WTC11 (cell line): ENCODE measurements at regions not wholly inside any gene's neighbourhood (a gene's known extent, or its start where the extent isn't known, plus 50 kb on each side); places are given as distances from the start of the nearest gene placed in this dataset.

ENCODE experiments used
- ATAC-seq: fragments of 200-7000 bp; cut with Tn5 transposase; 2 replicates; pipeline ENCODE4 v1.10.0; 2021; ENCODE audit warnings: mild to moderate bottlenecking, moderate library complexity
- CTCF ChIA-PET: fragments of 300-600 bp; sonication (Branson Sonifier 250); formaldehyde crosslinking; loops from one replicate; lab custom pipeline; 2021; ENCODE audit warnings: antibody characterized with exemption; lab: Charles Lee
- POLR2A ChIA-PET: fragments of 350-600 bp; sonication (Branson Sonifier 250); formaldehyde crosslinking; loops from one replicate; lab custom pipeline; 2021; ENCODE audit warnings: antibody characterized with exemption; lab: Charles Lee
- DNase-seq: peaks from one replicate; pipeline ENCODE4 v3.0.0; 2021; ENCODE audit warnings: low spot score
- H3K27ac Mint-ChIP-seq: 2 replicates; pipeline ENCODE4 v1.8.0; 2021; ENCODE audit warnings: mixed read lengths
- H3K27me3 Mint-ChIP-seq: 2 replicates; pipeline ENCODE4 v1.8.0; 2021; ENCODE audit warnings: low read depth, mild to moderate bottlenecking, moderate library complexity, mixed read lengths
- H3K36me3 Mint-ChIP-seq: 2 replicates; pipeline ENCODE4 v1.8.0; 2021; ENCODE audit warnings: mixed read lengths
- H3K4me1 Mint-ChIP-seq: 2 replicates; pipeline ENCODE4 v1.8.0; 2022; ENCODE audit warnings: mixed read lengths
- H3K4me3 Mint-ChIP-seq: 2 replicates; pipeline ENCODE4 v1.8.0; 2021; ENCODE audit warnings: mild to moderate bottlenecking, moderate library complexity, mixed read lengths
- H3K9me3 Mint-ChIP-seq: 2 replicates; pipeline ENCODE4 v1.8.0; 2021; ENCODE audit warnings: mixed read lengths
- AR ChIP-seq: fragments of 250-450 bp; sonication (Bioruptor Pico); IDR thresholded peaks from 2 replicates; pipeline ENCODE4 v1.9.0; 2021; ENCODE audit warnings: mild to moderate bottlenecking
- CREM ChIP-seq: sonication (generic); formaldehyde crosslinking; IDR thresholded peaks from 2 replicates; pipeline ENCODE4 v1.8.1; 2022; ENCODE audit warnings: mild to moderate bottlenecking, missing genetic modification reagents, moderate library complexity
- EMX1 ChIP-seq: fragments of 250-450 bp; sonication (Bioruptor Pico); IDR thresholded peaks from 2 replicates; pipeline ENCODE4 v1.8.0; 2021; ENCODE audit warnings: mild to moderate bottlenecking
- FOXJ3 ChIP-seq: sonication (generic); formaldehyde crosslinking; IDR thresholded peaks from 2 replicates; pipeline ENCODE4 v1.9.0; 2021; ENCODE audit warnings: missing genetic modification reagents, mild to moderate bottlenecking, borderline replicate concordance
- GABPB1 ChIP-seq: sonication (generic); formaldehyde crosslinking; IDR thresholded peaks from 2 replicates; pipeline ENCODE4 v1.8.1; 2023; ENCODE audit warnings: mild to moderate bottlenecking, missing genetic modification reagents
- GRHL2 ChIP-seq: fragments of 250-450 bp; sonication (Bioruptor Pico); IDR thresholded peaks from 2 replicates; pipeline ENCODE4 v1.8.0; 2022; ENCODE audit warnings: mild to moderate bottlenecking, moderate library complexity; ENCODE audit not compliant: insufficient replicate concordance, severe bottlenecking
- HMGXB4 ChIP-seq: sonication (generic); formaldehyde crosslinking; IDR thresholded peaks from 2 replicates; pipeline ENCODE4 v1.8.1; 2023; ENCODE audit warnings: mild to moderate bottlenecking, moderate library complexity, missing genetic modification reagents
- MAX ChIP-seq: sonication (generic); formaldehyde crosslinking; IDR thresholded peaks from 2 replicates; pipeline ENCODE4 v1.8.0; 2022; ENCODE audit warnings: mild to moderate bottlenecking, missing genetic modification reagents
- NFATC4 ChIP-seq: fragments of 250-450 bp; sonication (Bioruptor Pico); IDR thresholded peaks from 2 replicates; pipeline ENCODE4 v1.9.0; 2021; ENCODE audit warnings: mild to moderate bottlenecking
- NR2C2 ChIP-seq: sonication (generic); formaldehyde crosslinking; IDR thresholded peaks from 2 replicates; pipeline ENCODE4 v1.8.0; 2022; ENCODE audit warnings: mild to moderate bottlenecking, missing genetic modification reagents
- PRDM15 ChIP-seq: sonication (generic); formaldehyde crosslinking; IDR thresholded peaks from 2 replicates; pipeline ENCODE4 v1.8.0; 2022; ENCODE audit warnings: missing genetic modification reagents
- RORB ChIP-seq: fragments of 250-450 bp; sonication (Bioruptor Pico); IDR thresholded peaks from 2 replicates; pipeline ENCODE4 v1.9.0; 2021; ENCODE audit warnings: mild to moderate bottlenecking
- TEAD4 ChIP-seq: sonication (generic); formaldehyde crosslinking; IDR thresholded peaks from 2 replicates; pipeline ENCODE4 v1.8.0; 2022; ENCODE audit warnings: mild to moderate bottlenecking, missing genetic modification reagents
- TP53 ChIP-seq: sonication (generic); formaldehyde crosslinking; IDR thresholded peaks from 2 replicates; pipeline ENCODE4 v1.8.1; 2023; ENCODE audit warnings: mild to moderate bottlenecking, missing genetic modification reagents
- ZBTB21 ChIP-seq: sonication (generic); formaldehyde crosslinking; IDR thresholded peaks from 2 replicates; pipeline ENCODE4 v1.8.1; 2023; ENCODE audit warnings: mild to moderate bottlenecking, missing genetic modification reagents, borderline replicate concordance
- ZNF138 ChIP-seq: sonication (generic); formaldehyde crosslinking; conservative IDR thresholded peaks from 2 replicates; pipeline ENCODE4 v1.8.1; 2022; ENCODE audit warnings: mild to moderate bottlenecking, moderate library complexity, missing genetic modification reagents
- ZNF263 ChIP-seq: sonication (generic); formaldehyde crosslinking; IDR thresholded peaks from 2 replicates; pipeline ENCODE4 v1.8.1; 2022; ENCODE audit warnings: low read depth, mild to moderate bottlenecking, moderate library complexity, missing genetic modification reagents
- ZNF416 ChIP-seq: fragments of 250-450 bp; sonication (Bioruptor Pico); IDR thresholded peaks from 2 replicates; pipeline ENCODE4 v1.9.0; 2021; ENCODE audit warnings: mild to moderate bottlenecking, inconsistent platforms
- ZNF423 ChIP-seq: fragments of 250-450 bp; sonication (Bioruptor Pico); IDR thresholded peaks from 2 replicates; pipeline ENCODE4 v2.1.2; 2022; ENCODE audit warnings: mild to moderate bottlenecking, moderate library complexity
- ZNF425 ChIP-seq: fragments of 250-450 bp; sonication (Bioruptor Pico); conservative IDR thresholded peaks from 2 replicates; pipeline ENCODE4 v1.9.0; 2021; ENCODE audit warnings: mild to moderate bottlenecking
- ZNF671 ChIP-seq: fragments of 250-450 bp; sonication (Bioruptor Pico); IDR thresholded peaks from 2 replicates; pipeline ENCODE4 v1.8.0; 2021; ENCODE audit warnings: mild to moderate bottlenecking
- TF ChIP-seq, protein P1 (sequence below): sonication (generic); formaldehyde crosslinking; IDR thresholded peaks from 2 replicates; pipeline ENCODE4 v1.8.0; 2023; ENCODE audit warnings: mild to moderate bottlenecking, missing genetic modification reagents

- no peak for TF ChIP-seq ZBTB21 (CRISPR knock-in tag)
- TF ChIP-seq EMX1 (CRISPR knock-in tag) = no peak
- TF ChIP-seq, protein P1, sequence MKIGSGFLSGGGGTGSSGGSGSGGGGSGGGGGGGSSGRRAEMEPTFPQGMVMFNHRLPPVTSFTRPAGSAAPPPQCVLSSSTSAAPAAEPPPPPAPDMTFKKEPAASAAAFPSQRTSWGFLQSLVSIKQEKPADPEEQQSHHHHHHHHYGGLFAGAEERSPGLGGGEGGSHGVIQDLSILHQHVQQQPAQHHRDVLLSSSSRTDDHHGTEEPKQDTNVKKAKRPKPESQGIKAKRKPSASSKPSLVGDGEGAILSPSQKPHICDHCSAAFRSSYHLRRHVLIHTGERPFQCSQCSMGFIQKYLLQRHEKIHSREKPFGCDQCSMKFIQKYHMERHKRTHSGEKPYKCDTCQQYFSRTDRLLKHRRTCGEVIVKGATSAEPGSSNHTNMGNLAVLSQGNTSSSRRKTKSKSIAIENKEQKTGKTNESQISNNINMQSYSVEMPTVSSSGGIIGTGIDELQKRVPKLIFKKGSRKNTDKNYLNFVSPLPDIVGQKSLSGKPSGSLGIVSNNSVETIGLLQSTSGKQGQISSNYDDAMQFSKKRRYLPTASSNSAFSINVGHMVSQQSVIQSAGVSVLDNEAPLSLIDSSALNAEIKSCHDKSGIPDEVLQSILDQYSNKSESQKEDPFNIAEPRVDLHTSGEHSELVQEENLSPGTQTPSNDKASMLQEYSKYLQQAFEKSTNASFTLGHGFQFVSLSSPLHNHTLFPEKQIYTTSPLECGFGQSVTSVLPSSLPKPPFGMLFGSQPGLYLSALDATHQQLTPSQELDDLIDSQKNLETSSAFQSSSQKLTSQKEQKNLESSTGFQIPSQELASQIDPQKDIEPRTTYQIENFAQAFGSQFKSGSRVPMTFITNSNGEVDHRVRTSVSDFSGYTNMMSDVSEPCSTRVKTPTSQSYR (CRISPR knock-in tag) = no peak
- no peak for TF ChIP-seq AR
- no peak for TF ChIP-seq ZNF425 (CRISPR knock-in tag)
- no peak for TF ChIP-seq FOXJ3 (CRISPR knock-in tag)
- no peak for TF ChIP-seq PRDM15 (CRISPR knock-in tag)
These were observed 239.1 kb upstream of the HABP2 start (continued) for GRCh38 chr10:113313722-113314121.

- ChIA-PET CTCF (interaction anchor here (0.6 to 3.4 kb wide), 7 partner anchors 12 to 940 kb away, joined by 3 to 13 read pairs (median 4); no protein-coding TSS in a partner anchor), POLR2A (no interaction called here)
- ATAC-seq (peak; percentile 46), DNase-seq (no peak)
- Mint-ChIP-seq H3K4me3 (no peak overlapping the region), H3K27me3 (no peaks in the 10 kb centered on the region; the same call in 1 of the 2 replicates), H3K9me3 (peaks cover 9% of the 10 kb centered on the region; the same call in 1 of the 2 replicates), H3K4me1 (no peaks in the 10 kb centered on the region), H3K27ac (no peak overlapping the region), H3K36me3 (no peaks in the 10 kb centered on the region)
- TF ChIP-seq RORB (CRISPR knock-in tag) = no peak
- no peak for TF ChIP-seq CREM (CRISPR knock-in tag)
- no peak for TF ChIP-seq MAX (CRISPR knock-in tag)
- no peak for TF ChIP-seq ZNF138 (CRISPR knock-in tag)
- TF ChIP-seq TEAD4 (CRISPR knock-in tag) = no peak
- TF ChIP-seq GRHL2 (CRISPR knock-in tag) = no peak
- TF ChIP-seq TP53 = no peak
- TF ChIP-seq NR2C2 = no peak
- TF ChIP-seq ZNF423 = no peak
- TF ChIP-seq GABPB1 (CRISPR knock-in tag) = no peak
- no peak for TF ChIP-seq HMGXB4 (CRISPR knock-in tag)
- TF ChIP-seq ZNF671 = no peak
- no peak for TF ChIP-seq ZNF416 (CRISPR knock-in tag)
- TF ChIP-seq NFATC4 = no peak
- no peak for TF ChIP-seq ZNF263 (CRISPR knock-in tag)
These were observed 236.3 kb upstream of the HABP2 start for GRCh38 chr10:113316506-113316905.
